Body of pancreas (tissue), 4 donors: ENCODE measurements at regions not wholly inside any gene's neighbourhood (a gene's known extent, or its start where the extent isn't known, plus 50 kb on each side); places are given as distances from the start of the nearest gene placed in this dataset.

Source experiments
- CTCF ChIP-seq, 7 experiments: fragments of 450-650 bp in 4 of 7; fragments of 200-600 bp in 3 of 7; sonication (generic) in 3 of 7; IDR thresholded peaks; one replicate each; pipeline ENCODE4 v1.5.1; 2016 to 2019; ENCODE audit warnings: antibody characterized with exemption in 7 of 7
- POLR2A ChIP-seq, 3 donors: fragments of 450-650 bp; IDR thresholded peaks; one replicate each; pipeline ENCODE4 v1.6.1; 2016; ENCODE audit warnings: antibody characterized with exemption in 3 of 3, mild to moderate bottlenecking in 2 of 3

- TF ChIP-seq CTCF (IDR thresholded peaks at IDR 0.05), result no peak
- no peak for TF ChIP-seq POLR2A (IDR thresholded peaks at IDR 0.05)
These were observed 293.3 kb downstream of the MTX2 start for GRCh38 chr2:176562359-176563078.
